PC-3 (cell line): ENCODE measurements at regions not wholly inside any gene's neighbourhood (a gene's known extent, or its start where the extent isn't known, plus 50 kb on each side); places are given as distances from the start of the nearest gene placed in this dataset.

Experiments used
- EZH2 ChIP-seq: fragments of 300-600 bp; sonication (generic); IDR thresholded peaks from one replicate; pipeline ENCODE4 v1.6.1; 2017; ENCODE audit warnings: antibody characterized with exemption, mild to moderate bottlenecking, low read length; ENCODE audit not compliant: unreplicated experiment
- EZH2phosphoT487 ChIP-seq: fragments of 300-600 bp; sonication (generic); IDR thresholded peaks from 2 replicates; pipeline ENCODE4 v1.6.1; 2018; ENCODE audit warnings: mild to moderate bottlenecking, antibody characterized with exemption, low read length, borderline replicate concordance
- TF ChIP-seq, protein P1 (sequence below): fragments of 300-600 bp; sonication (generic); conservative IDR thresholded peaks from 2 replicates; pipeline ENCODE4 v1.5.1; 2017; ENCODE audit warnings: antibody characterized with exemption, low read depth, mild to moderate bottlenecking, low read length

GRCh38 chr18:24817150-24817549 lies 356.7 kb downstream of the HRH4 start:
- TF ChIP-seq, protein P1, sequence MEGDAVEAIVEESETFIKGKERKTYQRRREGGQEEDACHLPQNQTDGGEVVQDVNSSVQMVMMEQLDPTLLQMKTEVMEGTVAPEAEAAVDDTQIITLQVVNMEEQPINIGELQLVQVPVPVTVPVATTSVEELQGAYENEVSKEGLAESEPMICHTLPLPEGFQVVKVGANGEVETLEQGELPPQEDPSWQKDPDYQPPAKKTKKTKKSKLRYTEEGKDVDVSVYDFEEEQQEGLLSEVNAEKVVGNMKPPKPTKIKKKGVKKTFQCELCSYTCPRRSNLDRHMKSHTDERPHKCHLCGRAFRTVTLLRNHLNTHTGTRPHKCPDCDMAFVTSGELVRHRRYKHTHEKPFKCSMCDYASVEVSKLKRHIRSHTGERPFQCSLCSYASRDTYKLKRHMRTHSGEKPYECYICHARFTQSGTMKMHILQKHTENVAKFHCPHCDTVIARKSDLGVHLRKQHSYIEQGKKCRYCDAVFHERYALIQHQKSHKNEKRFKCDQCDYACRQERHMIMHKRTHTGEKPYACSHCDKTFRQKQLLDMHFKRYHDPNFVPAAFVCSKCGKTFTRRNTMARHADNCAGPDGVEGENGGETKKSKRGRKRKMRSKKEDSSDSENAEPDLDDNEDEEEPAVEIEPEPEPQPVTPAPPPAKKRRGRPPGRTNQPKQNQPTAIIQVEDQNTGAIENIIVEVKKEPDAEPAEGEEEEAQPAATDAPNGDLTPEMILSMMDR, result no peak
- TF ChIP-seq EZH2, result no peak
- TF ChIP-seq EZH2phosphoT487, result no peak
